Endodermal cell (in vitro differentiated cells): ENCODE measurements at regions not wholly inside any gene's neighbourhood (a gene's known extent, or its start where the extent isn't known, plus 50 kb on each side); places are given as distances from the start of the nearest gene placed in this dataset.

ENCODE experiments used
- DNase-seq: peaks from one replicate; pipeline ENCODE4 v3.0.0-alpha.2; 2017
- H3K27ac ChIP-seq: 2 replicates; pipeline ENCODE4 v1.5.1; 2013; ENCODE audit warnings: mild to moderate bottlenecking, low read depth, low read length, moderate library complexity
- H3K27me3 ChIP-seq: 2 replicates; pipeline ENCODE4 v1.6.1; 2013; ENCODE audit warnings: mild to moderate bottlenecking, low read length, moderate library complexity; ENCODE audit not compliant: insufficient read depth, control insufficient read depth, poor library complexity, severe bottlenecking
- H3K36me3 ChIP-seq: 2 replicates; pipeline ENCODE4 v1.7.0; 2013; ENCODE audit warnings: mild to moderate bottlenecking, low read length, moderate library complexity; ENCODE audit not compliant: control insufficient read depth, insufficient read depth
- H3K4me1 ChIP-seq: one replicate; pipeline ENCODE4 v1.7.0; 2013; ENCODE audit warnings: low read length; ENCODE audit not compliant: control insufficient read depth, insufficient read depth
- H3K4me3 ChIP-seq: 2 replicates; pipeline ENCODE4 v1.5.1; 2013; ENCODE audit warnings: mild to moderate bottlenecking, low read length, moderate library complexity
- H3K9ac ChIP-seq: 2 replicates; pipeline ENCODE4 v1.6.1; 2013; ENCODE audit warnings: mild to moderate bottlenecking, low read length, moderate library complexity; ENCODE audit not compliant: poor library complexity, severe bottlenecking; ENCODE audit errors: extremely low read depth
- H3K9me3 ChIP-seq: 2 replicates; pipeline ENCODE4 v1.6.1; 2013; ENCODE audit warnings: mild to moderate bottlenecking, low read length, moderate library complexity; ENCODE audit not compliant: control insufficient read depth
- H3K27ac Mint-ChIP-seq: 2 replicates; pipeline ENCODE4 v1.8.0; 2020; ENCODE audit warnings: mixed read lengths
- H3K27me3 Mint-ChIP-seq: 2 replicates; pipeline ENCODE4 v1.8.0; 2021; ENCODE audit warnings: mild to moderate bottlenecking, mixed read lengths; ENCODE audit not compliant: insufficient read depth
- H3K36me3 Mint-ChIP-seq: 2 replicates; pipeline ENCODE4 v1.8.0; 2020; ENCODE audit warnings: low read depth, mixed read lengths
- H3K4me1 Mint-ChIP-seq: 2 replicates; pipeline ENCODE4 v1.8.0; 2020; ENCODE audit warnings: mixed read lengths
- H3K4me3 Mint-ChIP-seq: 2 replicates; pipeline ENCODE4 v1.8.0; 2020; ENCODE audit warnings: mild to moderate bottlenecking, moderate library complexity, mixed read lengths
- H3K9me3 Mint-ChIP-seq: 2 replicates; pipeline ENCODE4 v1.8.0; 2020; ENCODE audit warnings: mild to moderate bottlenecking, mixed read lengths
- WGBS, 2 experiments: methylation state at CpG; one replicate each; pipeline versions ENCODE4 v1.1.5 to v1.1.7; 2013; ENCODE audit warnings: missing lambda C conversion rate in 2 of 2, mixed read lengths in 1 of 2; ENCODE audit not compliant: insufficient coverage in 1 of 2, insufficient read length in 1 of 2; 5-methylcytosine and 5-hydroxymethylcytosine counted together
- TF ChIP-seq, protein P1 (sequence below): fragments of 200-600 bp; sonication (generic); conservative IDR thresholded peaks from 2 replicates; pipeline ENCODE4 v1.5.0; 2021; ENCODE audit warnings: antibody characterized with exemption, mild to moderate bottlenecking

- no peak overlapping the region for H3K27ac Mint-ChIP-seq
These were observed 616.1 kb downstream of the DTWD2 start for GRCh38 chr5:118371973-118372831.

DNA sequence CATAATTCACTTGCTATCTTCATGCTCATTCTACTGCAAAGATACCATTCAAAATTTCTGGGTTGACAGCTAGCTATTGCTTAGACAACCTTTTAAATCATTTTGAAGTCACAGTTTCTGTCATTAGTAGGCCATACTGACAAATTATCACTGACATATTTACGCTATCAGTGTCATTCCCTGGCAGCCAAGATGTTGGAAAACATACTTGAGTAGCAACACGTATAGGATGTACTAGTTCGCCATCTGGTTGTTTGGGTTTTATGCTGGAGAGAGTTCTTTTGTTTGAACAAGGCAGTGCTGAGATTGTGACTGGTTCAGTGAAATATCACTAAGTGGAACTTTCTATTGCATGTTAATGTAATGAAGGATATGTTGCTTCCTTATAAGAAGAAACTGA, 621.9 kb downstream of the DTWD2 start:
- DNase-seq = no peak
- H3K4me1 Mint-ChIP-seq = no peaks in the 10 kb centered on the region
- H3K36me3 Mint-ChIP-seq = no peaks in the 10 kb centered on the region
- Histone ChIP-seq H3K27ac (no peak overlapping the region), H3K4me3 (no peak overlapping the region), H3K27me3 (no peaks in the 10 kb centered on the region), H3K9me3 (no peaks in the 10 kb centered on the region), H3K4me1 (no peaks in the 10 kb centered on the region), H3K36me3 (no peaks in the 10 kb centered on the region), H3K9ac (no peak overlapping the region)
- H3K27ac Mint-ChIP-seq = no peak overlapping the region
- no peak overlapping the region for H3K4me3 Mint-ChIP-seq
- H3K9me3 Mint-ChIP-seq = no peaks in the 10 kb centered on the region
- WGBS, 2 experiments = 92 to 100% methylated on average over 3 of the region's 3 CpGs
- H3K27me3 Mint-ChIP-seq = no peaks in the 10 kb centered on the region
- TF ChIP-seq, protein P1, sequence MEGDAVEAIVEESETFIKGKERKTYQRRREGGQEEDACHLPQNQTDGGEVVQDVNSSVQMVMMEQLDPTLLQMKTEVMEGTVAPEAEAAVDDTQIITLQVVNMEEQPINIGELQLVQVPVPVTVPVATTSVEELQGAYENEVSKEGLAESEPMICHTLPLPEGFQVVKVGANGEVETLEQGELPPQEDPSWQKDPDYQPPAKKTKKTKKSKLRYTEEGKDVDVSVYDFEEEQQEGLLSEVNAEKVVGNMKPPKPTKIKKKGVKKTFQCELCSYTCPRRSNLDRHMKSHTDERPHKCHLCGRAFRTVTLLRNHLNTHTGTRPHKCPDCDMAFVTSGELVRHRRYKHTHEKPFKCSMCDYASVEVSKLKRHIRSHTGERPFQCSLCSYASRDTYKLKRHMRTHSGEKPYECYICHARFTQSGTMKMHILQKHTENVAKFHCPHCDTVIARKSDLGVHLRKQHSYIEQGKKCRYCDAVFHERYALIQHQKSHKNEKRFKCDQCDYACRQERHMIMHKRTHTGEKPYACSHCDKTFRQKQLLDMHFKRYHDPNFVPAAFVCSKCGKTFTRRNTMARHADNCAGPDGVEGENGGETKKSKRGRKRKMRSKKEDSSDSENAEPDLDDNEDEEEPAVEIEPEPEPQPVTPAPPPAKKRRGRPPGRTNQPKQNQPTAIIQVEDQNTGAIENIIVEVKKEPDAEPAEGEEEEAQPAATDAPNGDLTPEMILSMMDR = no peak

More at GRCh38 chr5:118371973-118372831, 616.1 kb downstream of the DTWD2 start:
- no peaks in the 10 kb centered on the region for H3K4me1 Mint-ChIP-seq
- H3K27me3 Mint-ChIP-seq = no peaks in the 10 kb centered on the region
- H3K36me3 Mint-ChIP-seq = no peaks in the 10 kb centered on the region
- 98 to 100% methylated on average over 2 to 3 of the region's 3 CpGs for WGBS, 2 experiments
- Histone ChIP-seq H3K27me3 (no peaks in the 10 kb centered on the region), H3K9me3 (no peaks in the 10 kb centered on the region), H3K4me1 (no peaks in the 10 kb centered on the region), H3K27ac (no peak overlapping the region), H3K4me3 (no peak overlapping the region), H3K9ac (no peak overlapping the region), H3K36me3 (no peaks in the 10 kb centered on the region)
- no peak overlapping the region for H3K4me3 Mint-ChIP-seq
- DNase-seq = no peak
- TF ChIP-seq, protein P1 = no peak
- no peaks in the 10 kb centered on the region for H3K9me3 Mint-ChIP-seq

- Histone ChIP-seq H3K9me3 (no peaks in the 10 kb centered on the region), H3K9ac (no peak overlapping the region), H3K27ac (no peak overlapping the region), H3K4me1 (no peaks in the 10 kb centered on the region), H3K4me3 (no peak overlapping the region), H3K27me3 (no peaks in the 10 kb centered on the region), H3K36me3 (no peaks in the 10 kb centered on the region)
- TF ChIP-seq, protein P1 = no peak
- no peaks in the 10 kb centered on the region for H3K4me1 Mint-ChIP-seq
- H3K27me3 Mint-ChIP-seq = no peaks in the 10 kb centered on the region
- 100% methylated on average over 1 of the region's 4 CpGs; no CpG with 5 or more reads in 1 of the 2 experiments for WGBS, 2 experiments
- DNase-seq = no peak
- H3K9me3 Mint-ChIP-seq = no peaks in the 10 kb centered on the region
- H3K36me3 Mint-ChIP-seq = no peaks in the 10 kb centered on the region
- H3K4me3 Mint-ChIP-seq = no peak overlapping the region
- no peak overlapping the region for H3K27ac Mint-ChIP-seq
These were observed 622.6 kb downstream of the DTWD2 start for GRCh38 chr5:118365718-118366117.
